H4 (cell line): ENCODE measurements at regions not wholly inside any gene's neighbourhood (a gene's known extent, or its start where the extent isn't known, plus 50 kb on each side); places are given as distances from the start of the nearest gene placed in this dataset.
A peak's percentile ranks its signal among the peaks of the same experiment; 100 is the strongest.

ENCODE experiments used
- DNase-seq: peaks from one replicate; pipeline ENCODE4 v3.0.0-alpha.2; 2015; ENCODE audit warnings: low spot score

DNA sequence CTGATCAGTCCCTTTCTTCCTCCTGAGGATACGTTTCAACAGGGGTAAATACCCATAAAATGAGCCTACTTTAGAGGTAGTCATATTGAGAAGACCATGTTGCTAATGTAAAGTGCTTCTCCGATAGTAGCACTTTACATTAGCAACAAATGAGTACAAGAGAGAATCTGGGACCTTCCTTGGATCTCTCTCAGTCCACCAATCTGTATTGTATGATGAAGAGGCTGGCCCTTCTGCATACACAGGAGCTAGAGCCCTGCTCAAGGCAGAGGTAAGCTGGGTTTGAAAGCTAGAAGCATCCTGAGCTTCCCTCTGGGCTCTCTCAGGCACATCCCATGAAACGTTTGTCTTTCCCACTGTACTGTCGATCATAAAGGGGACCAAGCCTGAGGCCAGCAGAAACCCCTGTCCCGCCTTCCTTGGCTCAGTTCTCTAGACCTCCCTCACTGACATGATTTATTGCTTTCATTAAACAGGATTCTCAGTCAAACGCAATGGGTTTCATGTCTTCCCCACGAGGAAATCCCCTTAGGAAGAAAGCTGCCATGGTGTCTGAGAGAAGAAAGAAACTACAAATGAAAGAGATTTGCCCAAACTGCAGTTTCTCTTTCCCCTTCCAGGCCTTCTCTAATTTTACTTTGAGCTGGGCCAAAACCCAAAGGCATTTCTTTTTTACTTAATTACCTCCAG, 62.8 kb upstream of the BCAR3 start:
- no peak for DNase-seq

- no peak for DNase-seq
Observed at GRCh38 chr1:93743465-93743864, 61.8 kb upstream of the BCAR3 start.

DNA sequence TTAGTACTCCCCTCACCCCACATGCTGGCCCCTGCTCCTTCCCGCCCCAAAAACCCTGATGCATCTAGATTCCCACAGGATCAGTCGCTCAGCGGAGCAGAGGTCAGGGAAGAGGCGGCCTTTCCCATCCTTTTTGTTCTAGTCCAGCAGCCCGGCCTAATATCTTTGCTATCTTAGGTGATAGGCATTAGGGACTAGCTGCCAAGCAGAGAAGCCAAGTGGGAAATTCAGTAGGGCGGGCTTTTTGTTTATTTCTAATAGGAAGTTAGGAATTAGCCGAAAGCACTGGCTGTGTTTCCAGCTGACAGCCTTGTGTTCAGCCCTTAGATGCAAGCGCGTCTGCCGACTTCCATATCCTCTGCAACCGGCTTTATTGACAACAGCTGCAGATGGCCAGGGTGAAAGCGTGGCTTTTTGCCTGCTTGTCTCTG, 59.0 kb upstream of the BCAR3 start:
- no peak for DNase-seq

DNA sequence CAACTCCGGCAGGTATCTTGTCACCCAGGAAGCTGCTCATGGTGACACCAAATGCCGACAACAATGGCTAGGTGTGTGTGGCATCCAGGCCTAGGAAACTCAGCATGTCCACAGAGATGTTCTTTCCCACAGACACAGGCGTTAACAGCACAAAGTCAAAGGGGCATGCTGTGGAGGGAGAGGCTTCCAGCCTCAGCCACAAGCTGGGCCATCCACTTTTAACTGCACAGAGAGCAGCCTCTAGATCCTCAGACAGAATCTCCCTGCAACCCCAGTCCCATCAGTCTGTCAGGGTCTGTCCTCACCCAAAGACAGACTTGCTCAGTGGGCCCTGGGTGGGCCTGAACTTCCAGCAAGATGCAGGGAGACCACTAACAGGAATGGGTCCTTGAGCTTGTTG, 58.5 kb upstream of the BCAR3 start:
- no peak for DNase-seq

DNA sequence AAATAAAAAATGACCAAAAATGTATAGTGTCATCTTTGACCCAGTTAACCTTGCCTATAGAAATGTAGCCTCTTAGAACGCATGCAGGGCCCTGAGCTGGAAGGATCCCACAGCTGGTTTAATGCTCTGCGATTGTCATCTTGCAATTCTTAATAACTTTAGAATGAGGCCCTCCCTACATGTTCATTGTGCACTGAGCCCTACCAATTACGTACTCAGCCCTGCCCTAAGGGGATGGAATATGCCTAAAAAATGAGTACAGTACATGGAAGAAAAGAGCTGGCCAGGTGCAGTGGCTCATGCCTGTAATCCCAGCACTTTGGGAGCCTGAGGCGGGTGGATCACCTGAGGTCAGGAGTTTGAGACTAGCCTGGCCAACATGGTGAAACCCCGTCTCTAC, 57.8 kb upstream of the BCAR3 start:
- DNase-seq, result no peak

DNA sequence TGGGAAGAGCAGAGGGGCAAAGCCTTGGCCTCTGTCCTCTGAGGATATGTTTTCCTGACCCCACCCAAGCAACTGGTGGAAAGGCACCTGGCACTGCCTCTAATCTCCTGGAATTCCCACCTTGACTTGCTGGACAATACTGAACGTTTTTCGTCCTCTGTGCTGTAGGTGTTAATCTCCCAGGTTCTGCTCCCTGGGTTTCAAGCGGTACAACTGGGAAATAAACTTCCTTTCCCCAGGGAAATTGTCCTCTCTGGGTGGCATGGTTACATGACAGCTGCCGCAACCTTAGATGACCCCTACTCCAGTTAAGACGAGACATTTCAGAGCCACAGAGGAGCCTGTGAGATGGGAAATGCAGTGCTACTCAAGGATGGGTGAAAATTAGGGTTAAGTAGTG, 57.3 kb upstream of the BCAR3 start:
- DNase-seq, result no peak

GRCh38 chr1:93738075-93738622, 56.5 kb upstream of the BCAR3 start:
- DNase-seq, result peak; percentile 46

- peak; percentile 42 for DNase-seq
Observed at GRCh38 chr1:93735722-93736121, 54.1 kb upstream of the BCAR3 start.

- no peak for DNase-seq
Observed at GRCh38 chr1:93734999-93735398, 53.4 kb upstream of the BCAR3 start.

- no peak for DNase-seq
Observed at GRCh38 chr1:93733340-93733739, 51.7 kb upstream of the BCAR3 start.

GRCh38 chr1:93732514-93732913, 50.9 kb upstream of the BCAR3 start:
- no peak for DNase-seq
